ENCODE measurements at regions not wholly inside any gene's neighbourhood (a gene's known extent, or its start where the extent isn't known, plus 50 kb on each side); places are given as distances from the start of the nearest gene placed in this dataset.

DNA sequence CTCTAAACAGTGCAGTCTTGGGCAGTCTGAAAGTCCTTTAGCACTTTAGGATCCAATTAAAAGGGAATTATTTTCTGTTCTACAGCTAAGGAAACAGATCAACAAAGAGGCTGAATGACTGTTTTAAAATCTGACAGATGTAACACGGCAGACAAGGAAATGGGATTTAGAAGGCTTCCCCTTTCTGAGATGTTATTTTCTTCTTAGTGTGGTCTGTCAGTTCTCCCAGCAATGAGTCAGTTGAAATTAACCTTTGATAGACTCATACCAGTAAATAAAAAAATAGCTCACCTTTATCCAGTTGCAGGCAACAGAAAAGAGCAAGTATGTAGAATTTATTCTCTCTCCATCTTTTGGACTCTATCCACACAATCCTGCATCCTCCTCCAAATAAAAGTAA is 98.1 kb downstream of the NEDD1 start:
- dilution Hi-C loops (cut with MboI; ENCODE audit: extremely low pct_ligation_motif_present, low sequenced_read_pairs) = no loop called here
- H3K4me2 ChIP-seq (ENCODE audit: control insufficient read depth, extremely low read depth, insufficient read depth, low read depth, low read length) = no peak overlapping the region
- no peaks in the 10 kb centered on the region for H3K36me3 ChIP-seq (ENCODE audit: control insufficient read depth in 2 of 2, extremely low read depth in 1 of 2, insufficient read depth in 2 of 2, low read length in 2 of 2)
- no peaks in the 10 kb centered on the region for H4K20me1 ChIP-seq (ENCODE audit: control insufficient read depth, extremely low read depth, insufficient read depth, low read length)
- no peaks in the 10 kb centered on the region for H3K9me3 ChIP-seq (ENCODE audit: control insufficient read depth, low read depth, low read length)
- H2AFZ ChIP-seq (ENCODE audit: control insufficient read depth, low read length) = no peak overlapping the region
- no peak overlapping the region for H3K9ac ChIP-seq (ENCODE audit: control insufficient read depth, extremely low read depth, insufficient read depth, low read length)
- DNase-seq (ENCODE audit: low read depth, low spot score) = no peak
- H3K79me2 ChIP-seq (ENCODE audit: control insufficient read depth, insufficient read depth, low read length) = no peaks in the 10 kb centered on the region
- no peaks in the 10 kb centered on the region for H3K27me3 ChIP-seq (ENCODE audit: control insufficient read depth, extremely low read depth, insufficient read depth, low read length)
- no peak overlapping the region for H3K27ac ChIP-seq (ENCODE audit: control insufficient read depth, insufficient read depth, low read length)
- H3K9me1 ChIP-seq (ENCODE audit: control insufficient read depth, extremely low read depth, insufficient read depth, low read length) = no peaks in the 10 kb centered on the region
- no peak for FAIRE-seq
- peaks cover 3% of the 10 kb centered on the region for H3K4me1 ChIP-seq (ENCODE audit: control insufficient read depth, extremely low read depth, insufficient read depth, low read length)
- H3K4me3 ChIP-seq (ENCODE audit: control insufficient read depth in 2 of 3, extremely low read depth in 1 of 3, insufficient read depth in 2 of 3, low read depth in 1 of 3, low read length in 3 of 3) = no peak overlapping the region
- TF ChIP-seq EZH2 (IDR thresholded peaks at IDR 0.05; ENCODE audit: low read length) = no peak
- no peak for TF ChIP-seq CTCF (optimal IDR thresholded peaks at IDR 0.05 in 1 of 3, IDR thresholded peaks at IDR 0.05 in 1 of 3, conservative IDR thresholded peaks at IDR 0.05 in 1 of 3; ENCODE audit: extremely low read depth in 1 of 3, insufficient read depth in 2 of 3, low read length in 3 of 3)

GRCh38 chr12:97005646-97006045 is 98.6 kb downstream of the NEDD1 start:
- Histone ChIP-seq H3K27me3 (ENCODE audit: control insufficient read depth, extremely low read depth, insufficient read depth, low read length) (no peaks in the 10 kb centered on the region), H3K9me3 (ENCODE audit: control insufficient read depth, low read depth, low read length) (no peaks in the 10 kb centered on the region), H3K27ac (ENCODE audit: control insufficient read depth, insufficient read depth, low read length) (no peak overlapping the region), H4K20me1 (ENCODE audit: control insufficient read depth, extremely low read depth, insufficient read depth, low read length) (no peaks in the 10 kb centered on the region), H3K4me3 (ENCODE audit: control insufficient read depth in 2 of 3, extremely low read depth in 1 of 3, insufficient read depth in 2 of 3, low read depth in 1 of 3, low read length in 3 of 3) (no peak overlapping the region), H2AFZ (ENCODE audit: control insufficient read depth, low read length) (no peak overlapping the region), H3K36me3 (ENCODE audit: control insufficient read depth in 2 of 2, extremely low read depth in 1 of 2, insufficient read depth in 2 of 2, low read length in 2 of 2) (no peaks in the 10 kb centered on the region), H3K79me2 (ENCODE audit: control insufficient read depth, insufficient read depth, low read length) (no peaks in the 10 kb centered on the region), H3K4me2 (ENCODE audit: control insufficient read depth, extremely low read depth, insufficient read depth, low read depth, low read length) (no peak overlapping the region), H3K9ac (ENCODE audit: control insufficient read depth, extremely low read depth, insufficient read depth, low read length) (no peak overlapping the region), H3K4me1 (ENCODE audit: control insufficient read depth, extremely low read depth, insufficient read depth, low read length) (peaks cover 3% of the 10 kb centered on the region), H3K9me1 (ENCODE audit: control insufficient read depth, extremely low read depth, insufficient read depth, low read length) (no peaks in the 10 kb centered on the region)
- dilution Hi-C loops (cut with MboI; ENCODE audit: extremely low pct_ligation_motif_present, low sequenced_read_pairs) = no loop called here
- DNase-seq (ENCODE audit: low read depth, low spot score) (no peak), FAIRE-seq (no peak)
- TF ChIP-seq EZH2 (IDR thresholded peaks at IDR 0.05; ENCODE audit: low read length) (no peak), CTCF (optimal IDR thresholded peaks at IDR 0.05 in 1 of 3, IDR thresholded peaks at IDR 0.05 in 1 of 3, conservative IDR thresholded peaks at IDR 0.05 in 1 of 3; ENCODE audit: extremely low read depth in 1 of 3, insufficient read depth in 2 of 3, low read length in 3 of 3) (no peak)
